GM18858 (cell line): ENCODE measurements at regions not wholly inside any gene's neighbourhood (a gene's known extent, or its start where the extent isn't known, plus 50 kb on each side); places are given as distances from the start of the nearest gene placed in this dataset.

Experiments used
- ATAC-seq: cut with Tn5 transposase; IDR thresholded peaks from one replicate; pipeline ENCODE4 v1.9.1; 2021; ENCODE audit not compliant: unreplicated experiment

DNA sequence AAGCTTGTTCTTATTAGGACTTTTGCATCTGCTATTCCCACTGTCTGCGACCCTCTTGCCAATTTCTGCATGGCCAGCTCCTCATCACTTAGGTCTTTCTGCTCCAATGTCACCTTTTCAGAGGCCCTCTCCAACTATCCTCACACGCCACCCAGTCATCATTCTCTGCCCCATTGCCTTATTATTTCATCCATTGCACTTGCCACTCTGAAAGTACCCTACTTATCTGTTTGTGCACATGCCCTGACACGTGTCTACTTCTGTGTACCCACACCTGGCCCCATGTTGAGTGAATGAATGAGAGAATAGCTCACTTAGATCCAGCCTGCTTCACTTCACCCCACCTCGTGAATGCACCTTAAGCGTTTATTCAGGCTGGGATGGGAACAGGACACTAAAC, 218.7 kb upstream of the TBX3 start:
- ATAC-seq, result no peak

DNA sequence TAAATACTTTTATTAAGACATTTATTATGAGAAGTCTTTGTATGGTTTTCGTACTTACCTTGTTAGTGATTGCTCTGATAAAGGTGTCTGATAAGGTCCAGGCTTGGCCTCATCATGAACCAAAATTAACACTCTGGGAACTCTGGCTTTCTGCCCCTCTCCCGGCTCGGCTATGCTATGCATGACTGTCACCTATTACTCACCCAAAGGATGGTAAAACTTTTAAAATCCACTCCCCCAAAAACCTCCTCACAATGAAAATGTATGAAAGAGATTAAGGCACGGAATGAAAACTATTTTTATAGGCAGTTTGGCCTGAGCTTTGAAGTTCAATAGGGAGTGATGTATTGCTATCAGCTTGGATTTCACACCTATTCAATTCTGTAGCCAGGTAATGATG, 217.3 kb upstream of the TBX3 start:
- no peak for ATAC-seq

DNA sequence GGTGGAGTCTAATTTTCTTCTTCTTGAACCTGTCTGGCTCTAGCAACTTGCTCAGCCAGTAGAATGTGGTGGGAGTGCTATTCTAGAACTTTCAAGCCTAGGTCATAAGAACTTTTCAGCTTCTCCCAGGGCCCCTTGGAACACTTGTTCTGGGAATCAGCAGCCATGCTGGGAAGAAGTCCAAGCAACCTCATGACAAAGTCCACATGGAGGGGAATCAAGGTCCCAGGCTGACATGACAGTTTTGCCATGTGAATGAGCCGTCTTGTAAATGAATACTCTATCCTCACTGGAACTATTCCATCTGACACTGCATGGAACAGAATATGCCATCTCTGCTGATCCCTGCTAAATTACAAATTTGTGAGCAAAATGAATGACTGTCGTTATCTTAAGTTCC, 214.2 kb upstream of the TBX3 start:
- no peak for ATAC-seq

DNA sequence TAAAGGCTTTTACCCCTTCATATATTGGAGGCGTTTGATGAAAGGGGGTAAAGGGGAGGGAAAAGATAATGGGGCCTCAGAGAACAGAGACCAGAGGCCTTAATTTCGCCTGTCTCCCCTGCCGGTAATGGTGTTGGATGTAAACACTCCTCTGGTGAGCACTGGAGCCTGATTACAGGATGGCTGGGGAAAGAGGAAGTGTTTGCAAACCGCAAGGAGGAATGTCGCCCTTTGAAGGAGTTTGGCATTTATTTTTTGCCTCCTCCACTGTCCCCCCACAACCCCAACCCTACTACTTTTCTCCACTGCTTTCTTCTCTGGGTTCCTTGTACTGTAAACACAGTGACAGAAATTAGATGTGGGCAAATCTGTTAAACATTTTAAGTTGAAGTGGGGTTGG, 211.9 kb upstream of the TBX3 start:
- no peak for ATAC-seq

DNA sequence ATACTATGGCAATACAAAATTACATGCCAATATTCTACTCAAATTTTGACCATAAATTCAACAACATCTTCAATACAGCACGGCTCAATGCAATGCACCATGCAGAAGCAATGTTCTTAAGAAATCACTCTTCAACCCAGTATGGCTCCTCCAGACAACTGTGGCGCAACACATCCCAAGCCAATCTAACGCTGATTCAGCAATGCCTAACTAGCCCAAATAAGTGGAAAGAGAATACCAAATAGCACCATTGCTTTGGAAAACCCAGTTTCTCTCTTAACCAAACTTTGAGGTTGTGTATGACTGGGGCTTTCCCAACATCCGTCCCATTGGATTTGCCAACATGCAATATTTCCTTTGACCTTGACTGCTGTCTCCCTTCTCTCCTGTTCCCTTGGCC, 211.1 kb upstream of the TBX3 start:
- no peak for ATAC-seq

DNA sequence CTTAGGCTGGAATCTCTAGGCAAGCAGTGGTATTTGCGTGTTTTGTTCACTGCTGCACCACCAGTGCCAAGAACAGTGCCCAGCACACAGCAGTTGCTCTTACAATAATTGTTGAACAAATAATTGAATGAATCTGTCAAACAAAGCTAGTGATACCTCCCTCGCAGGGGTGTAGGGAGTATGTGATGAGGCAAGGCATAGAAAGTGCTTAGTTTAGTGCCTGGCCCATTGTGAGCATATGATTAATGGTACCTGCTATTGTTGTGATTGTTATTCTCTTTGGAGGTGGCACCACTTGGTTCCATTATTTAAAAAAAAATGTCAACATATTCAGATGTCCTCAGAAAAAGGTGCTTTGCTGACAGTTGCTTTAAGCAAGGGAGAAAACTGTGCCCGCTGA, 210.1 kb upstream of the TBX3 start:
- ATAC-seq, result no peak

DNA sequence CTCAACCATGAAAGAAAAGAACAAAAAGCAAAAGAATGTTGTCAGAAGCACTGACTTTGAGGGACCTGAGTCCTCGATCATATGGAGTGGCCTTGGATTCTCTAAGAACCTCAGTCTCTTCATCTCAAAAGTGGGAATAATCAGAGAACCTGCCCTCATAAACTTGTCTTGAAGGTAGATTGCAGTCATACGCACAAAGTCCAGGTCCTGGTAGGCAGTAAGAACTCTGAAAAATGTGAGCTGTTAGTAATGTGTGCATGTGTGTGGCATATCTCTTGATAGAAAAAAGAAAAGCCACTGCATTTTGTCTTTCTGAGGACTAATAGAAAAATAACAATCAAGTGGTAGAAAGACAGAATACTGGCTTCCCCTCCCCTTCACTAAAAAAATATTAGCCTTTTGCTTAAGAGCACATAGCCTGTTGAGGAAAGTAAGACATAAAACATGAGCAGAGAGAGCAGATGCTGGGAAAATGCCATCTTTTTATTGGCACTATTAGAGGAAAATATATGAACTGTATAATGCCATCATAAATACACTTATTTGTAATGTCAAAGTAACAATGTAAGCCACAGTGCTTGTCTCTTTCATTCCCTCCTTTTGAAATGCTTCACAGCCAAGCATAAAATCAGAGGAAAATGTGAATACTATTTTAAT, 205.1 kb upstream of the TBX3 start:
- ATAC-seq, result no peak

DNA sequence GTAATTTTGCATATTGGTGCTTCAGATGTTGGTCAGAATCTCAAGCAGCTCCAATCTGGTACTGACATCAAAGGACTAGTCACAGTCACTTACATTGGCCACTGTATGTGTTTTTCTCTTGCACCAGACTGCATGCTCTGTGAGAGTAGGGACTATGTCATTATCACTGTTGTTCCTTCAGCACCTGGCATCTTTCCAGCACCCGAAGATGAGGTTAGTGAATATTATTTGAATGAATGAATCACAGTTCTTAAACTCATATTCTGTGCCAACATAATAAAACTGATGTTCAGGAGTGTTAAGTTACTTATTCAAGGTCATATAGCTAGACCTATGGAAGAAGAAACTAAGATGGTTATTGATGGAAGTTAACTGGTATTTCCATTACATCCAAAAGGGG, 204.5 kb upstream of the TBX3 start:
- no peak for ATAC-seq

DNA sequence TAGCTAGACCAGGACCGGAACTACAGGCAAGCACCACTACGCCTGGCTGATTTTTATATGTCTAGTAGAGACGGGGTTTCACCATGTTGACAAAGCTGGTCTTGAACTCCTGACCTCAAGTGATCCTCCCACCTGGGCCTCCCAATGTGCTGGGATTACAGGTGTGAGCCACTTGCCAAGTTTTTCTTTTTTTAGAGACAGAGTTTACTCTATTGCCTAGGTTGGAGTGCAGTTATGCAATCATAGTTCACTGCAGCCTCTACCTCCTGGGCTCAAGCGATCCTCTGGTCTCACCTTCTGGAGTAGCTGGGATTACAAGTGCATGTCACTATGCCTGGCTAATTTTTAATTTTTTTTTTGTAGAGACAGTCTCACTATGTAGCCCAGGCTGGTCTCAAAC, 201.5 kb upstream of the TBX3 start:
- ATAC-seq, result no peak

DNA sequence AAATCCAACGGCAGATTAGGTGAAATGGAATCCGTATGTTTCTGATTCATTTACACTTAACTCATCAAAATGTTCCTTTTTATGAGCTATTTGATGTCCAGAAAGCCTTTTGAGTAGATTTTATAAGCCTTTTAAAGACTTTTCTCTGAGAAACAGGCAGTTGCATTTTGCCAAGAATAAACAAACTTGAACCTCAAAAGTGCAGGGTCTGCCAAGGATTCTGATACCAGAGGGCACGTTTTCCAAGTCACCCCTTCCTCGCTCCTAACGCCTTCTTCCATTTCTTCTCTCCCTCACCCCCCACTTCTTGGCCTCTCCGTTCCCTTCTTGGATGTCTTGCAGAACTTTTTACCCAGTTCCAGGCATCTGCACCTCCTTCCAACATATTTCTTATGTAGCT, 200.6 kb upstream of the TBX3 start:
- ATAC-seq, result no peak

DNA sequence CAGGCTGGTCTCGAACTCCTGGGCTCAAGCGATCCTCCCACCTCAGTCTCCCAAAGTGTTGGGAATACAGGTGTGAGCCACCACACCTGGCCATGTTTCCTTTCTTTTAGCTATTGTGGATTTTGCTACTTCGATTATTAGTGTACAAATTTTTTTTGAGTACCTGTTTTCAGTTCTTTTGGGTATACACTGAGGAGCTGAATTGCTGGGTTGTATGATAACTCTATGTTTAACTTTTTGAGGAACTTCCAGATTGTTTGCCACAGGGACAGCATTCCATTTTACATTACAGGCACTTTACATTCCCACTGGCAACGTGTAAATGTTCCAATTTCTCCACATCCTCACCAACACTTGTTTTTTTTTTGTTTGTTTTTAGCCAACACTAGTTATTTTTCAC, 198.1 kb upstream of the TBX3 start:
- no peak for ATAC-seq

DNA sequence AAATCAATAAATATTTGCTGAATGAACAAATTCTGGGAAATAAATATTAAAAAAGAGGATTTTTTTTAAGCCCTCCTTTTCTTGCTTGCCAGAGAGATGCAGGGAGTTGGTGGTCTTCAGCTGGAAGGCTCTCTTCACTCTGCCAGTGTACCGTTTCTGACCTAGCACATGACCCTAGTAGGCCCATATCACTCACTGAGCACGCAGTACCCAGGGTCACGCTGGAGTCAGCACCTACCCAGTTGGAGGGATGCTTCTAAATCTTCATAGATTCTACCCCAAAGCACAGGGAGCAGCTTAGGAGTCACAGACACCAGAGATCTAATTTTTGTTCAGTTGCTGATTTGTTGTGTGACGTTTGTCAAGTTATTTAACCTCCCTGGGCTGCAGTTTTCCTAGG, 195.4 kb upstream of the TBX3 start:
- ATAC-seq, result no peak

DNA sequence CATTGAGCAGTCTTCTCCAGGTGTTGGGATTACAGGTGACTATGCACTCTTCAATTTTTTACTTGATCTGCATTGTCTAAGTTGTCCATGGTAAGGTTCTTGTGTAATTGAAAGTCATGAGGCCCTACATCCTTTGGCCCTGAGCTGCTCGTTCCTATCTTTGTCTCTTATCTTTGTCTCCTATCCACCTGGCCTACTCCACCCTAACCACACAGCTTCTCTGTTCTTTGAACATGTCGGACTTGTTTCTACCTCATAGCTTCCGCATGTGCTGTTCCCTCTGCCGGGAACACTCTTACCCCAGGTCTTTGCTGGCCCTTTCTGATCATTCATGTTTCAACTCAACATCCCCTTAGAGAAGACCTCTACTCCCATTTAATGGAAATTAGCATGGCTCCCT, 194.8 kb upstream of the TBX3 start:
- ATAC-seq, result no peak

DNA sequence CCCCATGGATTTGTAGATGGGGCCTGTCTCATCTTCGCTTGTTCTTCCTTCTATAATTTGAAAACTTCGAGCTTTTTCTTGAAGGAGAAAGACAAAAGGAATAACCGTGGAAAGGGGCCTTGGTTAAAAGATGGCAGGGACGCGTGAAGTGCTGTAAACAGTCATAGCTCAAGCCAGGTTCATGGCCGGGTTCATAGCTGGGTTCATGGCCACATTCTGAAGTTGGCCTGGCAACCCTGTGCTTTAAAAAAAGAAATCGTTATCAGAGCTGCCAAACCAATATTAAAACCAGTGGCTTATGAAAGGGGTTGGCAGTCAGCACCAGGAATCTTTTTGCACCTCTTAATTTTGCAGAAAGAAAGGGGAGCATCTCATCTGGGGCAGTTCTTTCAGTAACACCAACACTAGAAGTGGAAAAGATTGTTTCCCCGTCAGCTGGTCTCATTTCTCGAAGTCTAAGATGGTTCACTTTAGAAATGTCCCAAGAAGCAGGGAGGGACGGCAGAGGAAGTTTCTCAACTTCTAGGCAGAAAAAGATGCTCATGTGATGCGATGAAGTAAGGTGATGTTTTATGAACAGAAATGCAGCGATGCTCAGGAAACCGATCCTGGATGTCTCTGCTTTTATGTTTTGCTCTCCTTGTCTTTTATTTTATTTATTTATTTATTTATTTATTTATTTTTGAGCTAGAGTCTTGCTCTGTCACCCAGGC, 193.1 kb upstream of the TBX3 start:
- no peak for ATAC-seq

DNA sequence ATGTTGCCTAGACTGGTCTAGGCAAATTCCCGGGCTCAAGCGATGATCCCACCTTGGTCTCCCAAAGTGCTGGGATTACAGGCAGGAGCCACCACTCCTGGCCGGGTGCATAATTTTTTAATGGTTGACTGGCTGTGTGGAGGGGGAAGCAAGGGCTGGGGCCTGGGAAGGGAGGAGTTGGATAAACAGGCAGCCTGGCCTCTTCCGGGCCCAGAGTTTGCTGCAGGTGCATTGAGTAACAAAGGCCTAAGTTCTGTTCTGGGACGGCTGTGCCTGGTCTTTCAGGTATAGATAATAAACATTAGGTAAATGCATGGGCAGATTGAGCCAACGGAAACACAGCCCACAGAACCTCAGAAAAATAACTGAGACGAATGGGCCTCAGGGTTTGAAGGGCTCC, 191.3 kb upstream of the TBX3 start:
- ATAC-seq, result no peak

DNA sequence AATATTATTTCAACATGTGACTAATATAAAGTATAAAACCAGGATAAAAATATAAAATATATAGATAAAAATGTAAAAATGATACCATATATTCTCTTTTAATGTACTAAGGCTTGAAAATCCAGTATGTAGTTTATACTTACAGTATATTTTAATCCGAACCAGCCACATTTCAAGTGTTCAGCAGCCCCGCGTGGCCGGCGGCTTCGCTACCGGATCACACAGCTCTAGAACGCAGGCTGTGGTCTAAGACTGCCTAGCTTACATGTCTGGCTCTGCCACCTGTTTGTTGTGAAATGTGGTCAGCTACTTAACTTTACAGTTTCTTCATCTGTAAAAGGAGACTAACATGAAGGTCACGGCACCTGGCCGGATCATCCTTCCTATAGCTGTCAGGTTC, 189.7 kb upstream of the TBX3 start:
- no peak for ATAC-seq

DNA sequence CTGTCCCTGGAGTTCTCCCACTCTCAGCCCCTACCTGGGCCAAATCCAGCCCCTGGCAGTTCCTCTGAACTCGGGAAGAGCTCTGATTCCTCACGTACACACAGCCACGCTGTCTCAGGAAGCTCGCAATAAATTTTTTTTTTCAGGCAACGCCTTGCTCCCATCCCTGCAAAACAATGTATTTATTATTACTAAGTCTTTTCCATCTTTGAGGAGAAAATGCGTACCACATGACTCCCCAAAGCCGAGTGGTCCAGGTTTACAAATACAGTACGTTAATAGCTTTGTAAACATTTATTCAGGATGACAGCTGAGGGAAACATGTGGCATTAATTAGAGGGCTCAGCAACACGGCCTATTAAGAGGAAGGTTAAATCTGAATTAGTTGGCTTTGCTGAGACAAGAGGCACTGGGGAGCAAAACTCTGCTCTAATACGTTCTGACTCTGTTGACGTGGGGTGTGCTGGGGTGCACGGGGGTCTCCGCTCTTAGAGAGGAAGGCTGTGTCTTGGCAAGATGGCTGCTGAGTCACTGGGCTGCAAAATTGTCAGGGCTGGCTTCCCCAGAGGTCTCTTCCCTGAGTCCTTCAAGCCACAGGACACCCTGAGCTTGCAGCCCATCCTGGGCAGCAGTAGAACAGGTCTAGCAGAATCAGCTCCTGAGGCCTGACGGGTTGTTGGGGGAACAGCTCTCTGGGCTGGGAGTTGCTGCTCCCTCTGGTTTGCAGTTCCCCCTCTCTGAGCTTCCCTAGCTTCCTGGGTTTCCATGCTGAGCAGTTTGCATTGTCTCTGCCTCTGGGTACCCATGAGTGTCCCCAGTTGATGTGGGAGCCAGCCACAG, 185.2 kb upstream of the TBX3 start:
- no peak for ATAC-seq

DNA sequence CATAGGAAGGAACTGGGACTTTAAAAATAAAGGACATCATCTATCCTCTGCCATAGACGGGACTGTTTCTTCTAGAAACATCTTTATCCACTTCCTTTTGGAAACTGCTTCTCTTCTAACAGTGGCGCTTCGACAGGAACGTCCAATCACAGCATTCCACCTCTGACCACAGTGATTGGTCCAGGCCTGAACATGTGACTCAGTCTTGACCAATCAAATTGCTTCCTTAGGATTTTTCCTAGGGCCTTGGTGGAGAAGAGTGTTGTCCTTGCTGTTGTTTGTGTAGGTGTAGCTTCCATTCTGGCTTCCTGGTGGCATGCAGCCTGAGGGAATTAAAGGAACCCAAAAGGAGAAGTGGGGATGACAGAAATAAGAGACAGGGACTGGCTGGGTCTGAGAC, 182.4 kb upstream of the TBX3 start:
- ATAC-seq, result no peak

DNA sequence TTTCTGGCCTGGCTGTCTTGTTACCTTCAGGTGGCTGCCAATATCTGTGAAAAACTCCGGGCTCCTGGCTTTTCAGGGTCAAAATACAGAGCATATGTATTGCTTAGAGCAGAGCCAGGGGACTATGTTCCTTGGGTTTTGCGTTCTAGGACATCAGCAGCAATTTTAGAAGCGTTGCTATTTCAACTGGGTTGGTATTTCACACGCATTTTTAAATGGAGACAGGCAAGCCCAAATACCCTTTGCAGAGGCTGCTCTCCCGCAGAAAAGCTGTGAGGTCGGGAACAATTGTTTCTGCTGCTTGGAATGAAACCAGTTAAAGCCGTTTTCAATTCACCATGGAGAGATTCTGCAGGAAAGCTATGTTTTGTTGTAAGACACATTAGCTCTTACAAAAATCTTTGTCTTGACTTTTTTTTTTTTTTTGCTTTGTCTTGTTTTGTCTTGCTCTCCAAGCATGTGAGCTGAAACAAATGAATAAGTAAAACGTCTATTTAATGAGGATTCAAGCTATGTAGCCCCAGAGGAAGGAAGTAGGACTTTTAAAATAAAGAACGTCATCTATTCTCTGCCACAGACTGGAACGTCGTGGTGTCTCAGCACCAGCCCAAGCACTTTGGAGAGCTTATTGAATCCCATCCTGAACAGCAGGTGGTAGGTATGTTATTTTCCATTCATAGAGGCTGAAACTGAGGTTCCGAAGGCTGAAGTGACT, 181.0 kb upstream of the TBX3 start:
- ATAC-seq, result no peak

DNA sequence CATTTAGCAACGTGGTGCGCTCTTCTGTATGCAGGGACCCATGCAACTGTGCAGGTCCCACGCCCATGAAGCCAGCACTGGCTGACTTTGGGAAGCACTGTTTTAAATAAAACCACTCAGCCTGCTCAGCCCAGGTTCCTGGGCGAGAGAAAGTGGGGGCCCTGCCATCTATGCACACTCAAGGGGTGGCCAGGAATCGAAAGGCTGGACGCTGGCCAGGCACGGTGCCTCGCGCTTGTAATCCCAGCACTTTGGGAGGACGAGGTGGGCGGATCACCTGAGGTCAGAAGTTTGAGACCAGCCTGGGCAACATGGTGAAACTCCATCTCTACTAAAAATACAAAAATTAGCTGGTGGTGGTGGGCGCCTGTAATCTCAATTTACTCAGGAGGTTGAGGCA, 179.9 kb upstream of the TBX3 start:
- ATAC-seq, result no peak

DNA sequence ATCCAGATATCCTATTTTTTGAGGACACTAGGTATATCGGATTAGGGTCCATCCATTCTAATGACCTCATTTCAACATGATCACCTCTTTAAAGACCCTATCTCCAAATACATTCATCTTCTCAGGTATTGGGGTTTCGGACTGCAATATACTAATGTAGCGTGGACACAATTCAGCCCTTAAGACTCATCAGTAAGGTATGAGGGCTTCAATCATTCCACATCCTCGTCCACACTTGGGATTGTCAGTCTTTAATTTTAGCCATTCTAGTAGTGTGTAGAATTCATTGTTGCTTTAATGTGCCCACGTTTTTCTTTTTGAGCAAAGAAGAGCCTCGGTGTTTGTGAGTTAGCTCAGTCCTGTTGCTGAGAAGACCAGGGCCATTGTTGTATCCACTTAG, 177.0 kb upstream of the TBX3 start:
- ATAC-seq, result no peak
